HCT116 (cell line): ENCODE measurements at regions not wholly inside any gene's neighbourhood (a gene's known extent, or its start where the extent isn't known, plus 50 kb on each side); places are given as distances from the start of the nearest gene placed in this dataset.

Source experiments
- ATAC-seq: fragments of 200-7000 bp; cut with Tn5 transposase; 2 replicates; pipeline ENCODE4 v1.9.1; 2020; ENCODE audit warnings: mild to moderate bottlenecking, moderate library complexity
- BruUV-seq: library from RNA; stranded (reverse); fragments of 400-500 nt; replicated peaks from 2 replicates; lab custom pipeline; 2021; lab: Mats Ljungman, UMichigan
- CTCF ChIA-PET: fragments of 300-600 bp; sonication (Branson Sonifier 250); formaldehyde crosslinking; loops from one replicate; lab custom pipeline; 2021; ENCODE audit warnings: antibody characterized with exemption; lab: Charles Lee
- POLR2A ChIA-PET: fragments of 300-600, 350-600 bp; sonication (Branson Sonifier 250); formaldehyde crosslinking; loops from one replicate; lab custom pipeline; 2021; ENCODE audit warnings: antibody characterized with exemption; lab: Charles Lee
- RAD21 ChIA-PET, 2 experiments: fragments of 300-600 bp; sonication (Branson Sonifier 250); formaldehyde crosslinking; loops; one replicate each; lab custom pipeline; 2023; ENCODE audit warnings: low total read pairs in 2 of 2; ENCODE audit not compliant: uncharacterized antibody in 2 of 2, unreplicated experiment in 2 of 2, low non-redundant PET in 1 of 2; lab: Charles Lee
- DNase-seq: peaks from one replicate; pipeline ENCODE4 v3.0.0-alpha.2; 2010; ENCODE audit warnings: low read depth, low spot score
- H2AFZ ChIP-seq: fragments of 200-600 bp; shearing (Covaris generic), sonication (generic); 2 replicates; pipeline ENCODE4 v1.6.1; 2017; ENCODE audit warnings: low read depth, mixed run types, mixed read lengths, antibody characterized with exemption, low read length; ENCODE audit not compliant: poor library complexity, severe bottlenecking
- H3K27ac ChIP-seq: 2 replicates; pipeline ENCODE4 v1.5.1; 2012; ENCODE audit warnings: low read depth, low read length
- H3K27me3 ChIP-seq: fragments of 200-600 bp; sonication (generic); 2 replicates; pipeline ENCODE4 v1.6.1; 2016; ENCODE audit warnings: mixed run types, low read length, mixed read lengths; ENCODE audit not compliant: insufficient read depth
- H3K36me3 ChIP-seq, 2 experiments: fragments of 200-500 bp in 1 of 2; fragments of 200-600 bp in 1 of 2; sonication (Bioruptor generic) in 1 of 2; sonication (generic) in 1 of 2; 2 replicates each; pipeline versions ENCODE4 v1.5.1 to v1.6.1; 2014 to 2016; ENCODE audit warnings: low read length in 2 of 2, inconsistent platforms in 1 of 2, mixed read lengths in 1 of 2, mixed run types in 1 of 2; ENCODE audit not compliant: insufficient read depth in 2 of 2, control insufficient read depth in 1 of 2
- H3K4me1 ChIP-seq, 2 experiments: fragments of 200-600 bp in 1 of 2; sonication (generic) in 1 of 2; 2 replicates each; pipeline versions ENCODE4 v1.5.1 to v1.6.1; 2012 to 2017; ENCODE audit warnings: low read length in 2 of 2, inconsistent platforms in 1 of 2, mild to moderate bottlenecking in 1 of 2, mixed read lengths in 1 of 2, mixed run types in 1 of 2, moderate library complexity in 1 of 2; ENCODE audit not compliant: insufficient read depth in 2 of 2, control insufficient read depth in 1 of 2
- H3K4me2 ChIP-seq: fragments of 200-600 bp; sonication (generic); 2 replicates; pipeline ENCODE4 v1.6.1; 2017; ENCODE audit warnings: mixed run types, low read length, mixed read lengths
- H3K4me3 ChIP-seq, 2 experiments: fragments of 200-600 bp in 1 of 2; sonication (generic) in 1 of 2; replicated peaks in 1 of 2; 2 replicates each; pipeline ENCODE4 v1.5.1; 2011 to 2016; ENCODE audit warnings: low read length in 2 of 2, control low read depth in 1 of 2, low read depth in 1 of 2, mild to moderate bottlenecking in 1 of 2, mixed read lengths in 1 of 2, mixed run types in 1 of 2
- H3K79me2 ChIP-seq: fragments of 200-600 bp; sonication (generic); 2 replicates; pipeline ENCODE4 v1.6.1; 2017; ENCODE audit warnings: mild to moderate bottlenecking, mixed run types, low read length, moderate library complexity, mixed read lengths; ENCODE audit not compliant: insufficient read depth
- H3K9ac ChIP-seq: fragments of 200-600 bp; sonication (generic); 2 replicates; pipeline ENCODE4 v1.6.1; 2016; ENCODE audit warnings: low read length, mixed read lengths
- H3K9me2 ChIP-seq: fragments of 200-600 bp; sonication (generic), shearing (Covaris generic); 2 replicates; pipeline ENCODE4 v1.6.1; 2017; ENCODE audit warnings: mixed run types, mild to moderate bottlenecking, moderate library complexity; ENCODE audit not compliant: insufficient read depth
- H3K9me3 ChIP-seq, 2 experiments: fragments of 200-500 bp in 1 of 2; fragments of 200-600 bp in 1 of 2; sonication (Bioruptor generic) in 1 of 2; sonication (generic) in 1 of 2; 2 replicates each; pipeline ENCODE4 v1.6.1; 2014 to 2017; ENCODE audit warnings: low read length in 2 of 2, mixed read lengths in 2 of 2, inconsistent platforms in 1 of 2, low read depth in 1 of 2, mild to moderate bottlenecking in 1 of 2, mixed run types in 1 of 2, moderate library complexity in 1 of 2; ENCODE audit not compliant: control insufficient read depth in 1 of 2, insufficient read depth in 1 of 2
- H4K20me1 ChIP-seq: fragments of 200-600 bp; sonication (generic), shearing (Covaris generic); 2 replicates; pipeline ENCODE4 v1.6.1; 2017; ENCODE audit warnings: mixed run types, mild to moderate bottlenecking, moderate library complexity; ENCODE audit not compliant: insufficient read depth
- ELF1 ChIP-seq: IDR thresholded peaks from 2 replicates; pipeline ENCODE4 v1.6.1; 2012; ENCODE audit warnings: low read depth, borderline replicate concordance
- JUND ChIP-seq: IDR thresholded peaks from 2 replicates; pipeline ENCODE4 v1.6.1; 2012
- SIN3A ChIP-seq: IDR thresholded peaks from 2 replicates; pipeline ENCODE4 v1.6.1; 2012; ENCODE audit warnings: low read depth
- SP1 ChIP-seq: IDR thresholded peaks from 2 replicates; pipeline ENCODE4 v1.6.1; 2012; ENCODE audit warnings: low read depth
- intact Hi-C: fragments of 100-400 bp; cut with micrococcal nuclease; formaldehyde crosslinking; loops from 2 replicates; pipeline ENCODE4 v1.10.0; 2022

DNA sequence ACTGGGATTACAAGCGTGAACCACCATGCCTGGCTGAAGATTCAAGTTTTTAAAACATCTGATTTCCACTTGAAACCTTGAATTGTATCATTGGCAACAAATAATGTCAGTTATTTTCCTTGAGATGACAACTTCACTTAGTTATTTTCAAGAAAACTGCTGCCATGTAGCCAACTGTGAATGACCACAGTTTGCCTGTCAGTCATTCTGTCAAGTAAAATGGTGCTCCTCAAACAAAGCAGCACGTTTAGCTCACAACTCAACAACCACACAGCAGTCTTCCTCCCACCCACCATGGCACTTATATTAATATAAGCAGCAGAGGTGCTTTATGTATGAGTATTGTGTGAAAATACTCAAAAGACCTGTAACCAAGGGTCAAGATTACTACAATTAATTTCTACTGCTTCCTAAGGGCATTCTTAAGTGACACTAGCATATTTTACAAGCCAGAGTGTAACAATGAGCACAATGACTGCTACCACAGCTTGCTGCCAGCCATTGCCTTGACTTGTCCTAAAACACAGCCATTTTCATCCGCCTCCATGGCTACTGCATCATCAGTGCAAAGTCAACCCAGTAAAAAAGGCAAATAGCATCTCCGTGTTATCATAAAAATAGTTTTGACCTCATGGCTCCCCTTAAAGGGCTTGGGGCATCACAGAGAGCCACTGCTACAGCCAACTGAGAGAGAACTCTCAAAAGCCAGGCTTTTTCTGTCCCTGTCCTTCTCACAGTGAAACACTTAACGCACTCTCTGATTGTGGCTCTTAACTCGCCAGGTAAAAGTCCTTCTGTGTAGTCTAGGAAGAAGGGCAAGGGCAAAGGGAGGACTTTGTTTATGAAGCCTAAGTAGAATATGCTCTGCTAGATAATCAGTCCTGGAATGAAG, 96.4 kb upstream of the TAB2 start:
- H3K4me3 ChIP-seq: no peak overlapping the region
- no peak for DNase-seq
- RAD21 ChIA-PET: no interaction called here
- H2AFZ ChIP-seq: no peak overlapping the region
- no peaks in the 10 kb centered on the region for H3K27me3 ChIP-seq
- BruUV-seq: no TSS peak
- POLR2A ChIA-PET: no interaction called here
- ATAC-seq: no peak
- no peak overlapping the region for H3K27ac ChIP-seq
- TF ChIP-seq ELF1 (no peak), JUND (no peak)
- H3K4me1 ChIP-seq: peaks cover 5 to 7% of the 10 kb centered on the region in 2 experiments; a peak in 2 of 4 replicates
- H4K20me1 ChIP-seq: no peaks in the 10 kb centered on the region
- H3K9me3 ChIP-seq: no peaks in the 10 kb centered on the region
- no peaks in the 10 kb centered on the region for H3K9me2 ChIP-seq
- no peaks in the 10 kb centered on the region for H3K79me2 ChIP-seq
- CTCF ChIA-PET: no interaction called here
- H3K9ac ChIP-seq: no peak overlapping the region
- no peak overlapping the region for H3K4me2 ChIP-seq
- H3K36me3 ChIP-seq: no peaks in the 10 kb centered on the region
- intact Hi-C loops: no loop called here

- no TSS peak for BruUV-seq
- ChIA-PET RAD21 (no interaction called here), CTCF (no interaction called here), POLR2A (no interaction called here)
- H3K4me3 ChIP-seq: no peak overlapping the region
- DNase-seq (no peak), ATAC-seq (no peak)
- no peak overlapping the region for H2AFZ ChIP-seq
- H3K27ac ChIP-seq: no peak overlapping the region
- H3K9me2 ChIP-seq: no peaks in the 10 kb centered on the region
- intact Hi-C loops: no loop called here
- no peak overlapping the region for H3K4me2 ChIP-seq
- H4K20me1 ChIP-seq: no peaks in the 10 kb centered on the region
- H3K9me3 ChIP-seq: no peaks in the 10 kb centered on the region
- no peak overlapping the region for H3K9ac ChIP-seq
- no peaks in the 10 kb centered on the region for H3K27me3 ChIP-seq
- H3K36me3 ChIP-seq: no peaks in the 10 kb centered on the region
- no peak for TF ChIP-seq SP1
- no peak for TF ChIP-seq SIN3A
- H3K79me2 ChIP-seq: no peaks in the 10 kb centered on the region
- peaks cover 5 to 7% of the 10 kb centered on the region in 2 experiments; a peak in 2 of 4 replicates for H3K4me1 ChIP-seq
Measured at GRCh38 chr6:149221774-149222070, 95.8 kb upstream of the TAB2 start.
